ENCODE measurements at regions not wholly inside any gene's neighbourhood (a gene's known extent, or its start where the extent isn't known, plus 50 kb on each side); places are given as distances from the start of the nearest gene placed in this dataset.

DNA sequence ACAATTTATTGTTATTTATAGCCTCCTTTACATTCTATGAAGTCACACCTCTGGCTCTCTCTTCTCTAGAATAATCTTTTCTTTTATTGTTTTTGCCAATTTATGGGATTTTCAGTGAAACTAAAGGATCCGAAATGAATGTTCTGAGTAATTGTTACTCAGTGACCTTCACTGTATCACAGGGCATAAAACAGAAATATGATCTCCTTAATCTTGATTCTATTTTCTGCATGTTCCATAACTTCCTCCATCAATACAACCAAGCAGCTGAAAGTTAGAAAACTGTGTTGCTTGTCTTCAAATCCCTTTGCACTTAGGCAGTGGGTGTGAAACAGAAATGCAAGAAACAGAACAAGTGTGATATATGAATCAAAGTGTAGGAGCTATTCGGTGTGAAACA, 57.4 kb upstream of the FERD3L start:
- H3K36me3 ChIP-seq: no peaks in the 10 kb centered on the region
- intact Hi-C loops (cut with DNase I; ENCODE audit: low total_unique reads): no loop called here
- no peak overlapping the region for H3K27ac ChIP-seq
- TF ChIP-seq, protein P1, sequence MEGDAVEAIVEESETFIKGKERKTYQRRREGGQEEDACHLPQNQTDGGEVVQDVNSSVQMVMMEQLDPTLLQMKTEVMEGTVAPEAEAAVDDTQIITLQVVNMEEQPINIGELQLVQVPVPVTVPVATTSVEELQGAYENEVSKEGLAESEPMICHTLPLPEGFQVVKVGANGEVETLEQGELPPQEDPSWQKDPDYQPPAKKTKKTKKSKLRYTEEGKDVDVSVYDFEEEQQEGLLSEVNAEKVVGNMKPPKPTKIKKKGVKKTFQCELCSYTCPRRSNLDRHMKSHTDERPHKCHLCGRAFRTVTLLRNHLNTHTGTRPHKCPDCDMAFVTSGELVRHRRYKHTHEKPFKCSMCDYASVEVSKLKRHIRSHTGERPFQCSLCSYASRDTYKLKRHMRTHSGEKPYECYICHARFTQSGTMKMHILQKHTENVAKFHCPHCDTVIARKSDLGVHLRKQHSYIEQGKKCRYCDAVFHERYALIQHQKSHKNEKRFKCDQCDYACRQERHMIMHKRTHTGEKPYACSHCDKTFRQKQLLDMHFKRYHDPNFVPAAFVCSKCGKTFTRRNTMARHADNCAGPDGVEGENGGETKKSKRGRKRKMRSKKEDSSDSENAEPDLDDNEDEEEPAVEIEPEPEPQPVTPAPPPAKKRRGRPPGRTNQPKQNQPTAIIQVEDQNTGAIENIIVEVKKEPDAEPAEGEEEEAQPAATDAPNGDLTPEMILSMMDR (IDR thresholded peaks at IDR 0.05): no peak
- TF ChIP-seq POLR2AphosphoS5 (IDR thresholded peaks at IDR 0.05) (no peak), POLR2A (IDR thresholded peaks at IDR 0.05) (no peak)
- H3K4me3 ChIP-seq: no peak overlapping the region
- no peak for DNase-seq (ENCODE audit: low spot score in 2 of 2)
- H3K4me1 ChIP-seq: no peaks in the 10 kb centered on the region
- H3K27me3 ChIP-seq: no peaks in the 10 kb centered on the region
- H3K9me3 ChIP-seq: no peaks in the 10 kb centered on the region

Data from breast epithelium (tissue), 4 donors.